ENCODE measurements at regions not wholly inside any gene's neighbourhood (a gene's known extent, or its start where the extent isn't known, plus 50 kb on each side); places are given as distances from the start of the nearest gene placed in this dataset.

GRCh38 chr11:103624708-103625623 lies 411.5 kb upstream of the DDI1 start:
- DNase-seq = no peak

GRCh38 chr11:103625624-103625965 lies 410.8 kb upstream of the DDI1 start:
- no peak for DNase-seq

DNA sequence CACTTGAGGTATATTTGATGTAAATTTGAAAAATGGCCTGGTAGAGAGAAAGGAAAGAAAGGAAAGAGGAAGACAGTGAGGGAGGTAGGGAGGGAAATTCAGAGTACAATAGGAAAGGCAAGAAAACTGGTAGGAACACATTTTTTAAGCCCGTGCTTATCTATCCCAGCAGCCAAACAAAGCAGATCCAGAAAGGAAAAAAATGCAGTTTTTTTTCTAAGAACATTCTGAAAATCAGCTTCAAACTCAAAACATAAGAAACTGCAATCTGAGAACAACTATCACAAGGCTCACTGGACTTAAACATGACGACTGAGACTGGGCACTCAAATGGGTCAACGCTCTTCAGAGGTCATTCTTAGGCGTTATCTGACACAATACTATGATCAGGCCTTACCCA lies 408.3 kb upstream of the DDI1 start:
- DNase-seq = no peak

GRCh38 chr11:103631841-103632240 lies 404.6 kb upstream of the DDI1 start:
- DNase-seq = no peak

GRCh38 chr11:103633068-103633788 lies 403.2 kb upstream of the DDI1 start:
- DNase-seq = no peak

DNA sequence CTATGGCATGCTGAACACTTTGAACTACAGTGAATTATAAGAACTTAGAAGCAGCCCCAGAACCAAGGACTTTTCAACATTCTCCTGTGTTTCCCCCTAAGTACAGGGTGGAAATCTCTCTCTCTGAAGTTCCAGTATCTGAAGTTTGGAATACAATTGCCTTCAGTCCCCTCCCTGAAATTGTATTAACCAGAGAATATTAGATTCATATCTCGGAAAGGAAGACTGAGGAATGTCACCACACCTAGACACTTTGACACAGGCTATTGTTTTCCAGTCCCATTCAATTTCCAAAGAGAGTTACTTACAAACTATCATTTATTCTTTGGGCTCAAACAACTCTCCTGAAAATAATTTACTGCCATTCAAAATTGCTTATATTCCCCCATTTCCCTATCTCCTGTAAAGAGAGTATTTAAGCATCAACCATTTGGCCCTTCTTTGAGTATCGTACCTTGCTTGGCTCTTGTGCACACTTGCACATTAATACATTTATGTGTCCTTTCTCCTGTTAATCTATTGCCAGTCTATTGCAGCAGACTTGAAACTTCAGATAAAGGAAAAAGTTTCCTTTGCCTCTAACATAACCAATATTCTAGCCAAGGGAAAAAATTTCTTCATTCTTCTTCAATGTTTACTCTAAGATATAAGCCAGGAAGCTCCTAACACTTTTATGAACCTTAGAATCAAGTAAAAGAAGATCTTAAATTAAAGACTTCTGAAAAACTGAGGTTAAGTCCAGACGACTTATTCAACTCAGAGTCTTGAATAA lies 402.4 kb upstream of the DDI1 start:
- no peak for DNase-seq

DNA sequence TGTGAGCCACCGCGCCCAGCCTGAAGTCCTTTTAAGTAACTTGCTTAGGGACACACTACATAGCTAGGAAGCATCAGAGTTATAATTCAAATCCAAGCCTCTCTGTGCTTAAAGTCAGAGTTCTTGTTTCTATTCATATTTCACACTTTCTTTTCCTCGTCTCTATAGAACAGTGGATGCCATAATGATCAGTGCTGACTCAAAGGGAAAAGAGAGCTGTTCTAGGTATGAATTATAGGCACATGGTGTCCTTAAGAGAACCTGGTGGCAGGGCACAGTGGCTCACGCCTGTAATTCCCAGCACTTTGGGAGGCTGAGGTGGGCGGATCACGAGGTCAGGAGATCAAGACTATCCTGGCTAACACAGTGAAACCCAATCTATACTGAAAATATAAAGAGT lies 400.2 kb upstream of the DDI1 start:
- DNase-seq = no peak

GRCh38 chr11:103637295-103637694 lies 399.1 kb upstream of the DDI1 start:
- no peak for DNase-seq

- no peak for DNase-seq
These were observed 398.6 kb upstream of the DDI1 start for GRCh38 chr11:103637831-103638230.

DNA sequence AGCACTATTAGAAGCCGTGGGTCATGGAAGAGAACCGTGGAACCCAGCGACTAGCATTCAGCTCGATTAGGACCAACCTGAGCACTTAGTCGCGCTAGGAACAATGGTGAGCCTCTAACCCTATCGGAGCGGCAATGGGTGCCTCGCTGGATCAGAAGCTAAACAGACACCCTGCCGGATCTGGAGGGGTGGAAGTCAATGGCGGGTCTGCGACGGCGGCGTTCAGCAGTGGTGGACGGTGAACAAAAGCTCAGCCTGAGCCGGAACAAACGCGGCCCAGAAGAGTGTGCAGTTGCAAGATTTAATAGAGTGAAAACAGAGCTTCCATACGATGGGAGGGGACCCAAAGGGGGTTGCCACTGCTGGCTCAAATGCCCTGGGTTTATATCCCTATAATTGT lies 391.8 kb upstream of the DDI1 start:
- no peak for DNase-seq

DNA sequence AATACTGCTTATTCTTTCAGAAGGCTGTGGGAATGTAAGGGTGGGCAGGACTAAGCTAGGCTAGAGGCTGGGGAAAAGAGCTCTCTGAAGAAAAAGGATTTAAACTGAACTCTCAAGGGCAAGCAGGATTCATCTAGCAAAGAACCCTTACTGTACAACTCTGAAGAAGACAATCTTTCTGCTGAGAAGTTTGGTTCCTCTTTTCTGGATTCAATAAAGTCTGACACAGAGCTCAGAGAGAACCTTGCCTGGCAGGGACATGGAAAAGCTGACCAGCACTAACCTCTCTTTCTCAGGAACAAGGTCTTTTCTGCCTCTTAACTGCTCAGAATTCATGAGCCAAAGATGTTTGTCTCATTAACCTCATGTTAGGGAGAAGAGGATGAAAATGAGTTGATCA lies 388.4 kb upstream of the DDI1 start:
- no peak for DNase-seq

DNA sequence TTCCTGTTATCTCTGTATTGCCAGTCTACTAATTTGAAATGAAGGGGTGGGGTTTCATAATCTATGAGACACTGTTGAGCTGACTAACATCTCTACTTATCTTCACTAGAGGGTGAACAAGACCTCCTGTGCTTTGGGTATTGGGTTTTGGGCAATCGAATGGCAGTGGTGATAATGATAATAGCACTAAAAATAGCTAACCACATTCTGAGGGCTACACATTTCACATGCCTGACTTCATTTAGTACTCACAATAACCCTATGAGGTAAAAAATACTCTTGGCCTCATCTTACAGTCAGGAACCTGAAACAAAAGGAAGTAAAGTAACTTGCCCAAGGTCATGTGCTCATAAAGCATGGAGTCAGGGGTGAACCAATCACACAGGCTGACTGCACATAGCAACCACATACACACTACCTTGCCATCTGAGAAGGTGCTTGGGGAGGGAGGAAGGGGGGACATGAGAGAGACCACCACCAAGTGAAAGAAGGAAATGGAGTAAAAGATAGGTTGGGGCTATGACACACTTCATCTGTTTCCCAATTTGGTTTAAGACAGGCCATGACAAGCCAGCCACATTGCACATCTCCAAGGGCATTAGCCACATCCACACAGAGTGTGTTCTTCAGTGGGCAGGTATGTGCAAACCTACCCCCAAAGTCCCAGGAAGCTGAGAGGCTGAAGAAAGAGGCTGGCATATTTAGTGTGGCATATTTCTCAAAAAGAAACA lies 387.6 kb upstream of the DDI1 start:
- no peak for DNase-seq

DNA sequence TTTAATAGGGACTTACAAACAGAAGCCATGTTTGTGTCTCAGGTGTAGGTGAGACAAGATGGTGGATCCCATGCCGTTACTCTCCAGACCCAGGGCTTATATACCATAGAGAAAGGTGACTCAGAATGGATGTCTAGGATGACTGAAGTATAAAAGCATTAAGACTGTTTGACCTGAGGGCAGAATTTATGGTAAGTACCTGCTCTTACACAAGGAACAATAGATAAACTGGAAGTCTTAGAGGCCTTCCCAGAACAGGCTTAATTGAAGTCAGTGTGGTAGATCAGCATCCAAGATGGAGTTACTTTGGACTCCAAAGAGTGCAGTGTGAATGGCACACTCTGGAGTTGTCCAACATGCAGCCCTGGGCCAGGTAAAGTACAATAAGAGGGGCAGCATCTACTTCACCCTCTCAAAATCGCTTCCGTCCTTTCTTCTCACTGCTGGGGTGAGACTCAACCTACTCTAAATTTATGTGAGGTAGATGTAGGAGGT lies 387.0 kb upstream of the DDI1 start:
- DNase-seq = no peak

DNA sequence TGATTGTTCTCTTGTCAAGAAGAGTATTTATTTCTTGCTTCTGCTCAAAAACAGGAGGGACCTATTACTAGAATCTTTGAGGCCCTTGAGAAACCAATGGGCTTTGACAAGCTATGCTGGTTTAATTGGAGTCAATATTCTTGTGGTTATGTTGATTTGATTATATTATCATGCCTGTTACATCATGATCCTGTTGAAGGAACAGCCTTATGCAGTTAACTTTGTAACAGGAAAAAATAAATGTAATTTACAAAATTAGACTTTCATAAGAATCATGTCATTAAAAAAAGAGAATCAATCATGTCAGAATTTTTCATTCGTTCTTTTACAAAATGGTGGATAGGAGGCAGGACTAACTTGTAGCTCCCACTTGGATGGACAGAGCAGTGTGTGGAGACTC lies 386.1 kb upstream of the DDI1 start:
- DNase-seq = no peak

GRCh38 chr11:103651341-103651998 lies 385.0 kb upstream of the DDI1 start:
- DNase-seq = no peak

- DNase-seq = no peak
These were observed 384.4 kb upstream of the DDI1 start for GRCh38 chr11:103652013-103652412.

- no peak for DNase-seq
These were observed 380.1 kb upstream of the DDI1 start for GRCh38 chr11:103656382-103656781.

DNA sequence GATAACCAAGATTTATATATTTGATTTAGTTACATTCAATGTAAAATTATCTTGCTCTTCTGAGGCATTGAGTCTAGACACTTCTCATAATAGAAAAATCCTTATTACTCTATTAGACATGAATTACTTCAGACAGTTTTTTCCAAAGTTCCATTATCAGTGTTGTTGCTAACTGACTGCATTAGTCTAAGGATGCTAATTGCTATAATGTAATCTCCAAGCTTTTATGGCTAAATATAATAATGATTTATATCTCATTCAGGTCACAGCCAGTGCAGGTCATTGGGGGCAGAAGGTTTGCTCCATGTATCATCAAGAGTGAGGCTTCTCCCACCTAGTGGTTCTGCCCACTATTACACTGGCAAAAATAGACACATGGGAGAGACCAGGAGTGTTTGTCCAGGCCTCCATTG lies 377.2 kb upstream of the DDI1 start:
- no peak for DNase-seq

GRCh38 chr11:103659743-103660142 lies 376.7 kb upstream of the DDI1 start:
- no peak for DNase-seq

- no peak for DNase-seq
These were observed 375.3 kb upstream of the DDI1 start for GRCh38 chr11:103661185-103661584.

DNA sequence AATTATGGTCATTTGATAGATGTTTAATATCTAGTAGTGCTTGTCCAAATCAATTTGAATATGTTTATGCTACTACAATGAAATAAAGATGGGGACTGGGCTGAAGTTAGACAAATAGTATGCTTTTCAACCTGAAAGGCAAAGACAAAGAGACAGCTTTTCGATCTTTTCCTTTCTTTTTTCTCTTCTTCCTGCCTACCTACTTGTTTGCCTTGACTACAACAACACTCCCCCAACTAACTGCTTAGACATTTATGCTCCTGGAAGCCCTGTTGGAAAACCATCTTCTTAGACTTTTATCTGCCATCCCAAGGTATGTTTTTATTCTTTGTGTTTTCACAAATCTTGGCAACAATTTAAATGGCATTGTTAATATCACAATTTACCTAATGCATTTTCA lies 374.4 kb upstream of the DDI1 start:
- no peak for DNase-seq

GRCh38 chr11:103662880-103663279 lies 373.6 kb upstream of the DDI1 start:
- no peak for DNase-seq
